NCI-H2107 treated with DMSO at 0.1 percent for 48 hours (cell line): ENCODE measurements at regions not wholly inside any gene's neighbourhood (a gene's known extent, or its start where the extent isn't known, plus 50 kb on each side); places are given as distances from the start of the nearest gene placed in this dataset.
A peak's percentile ranks its signal among the peaks of the same experiment; 100 is the strongest.
"Not testable (repeated sequence)": the region's sequence is repeated elsewhere in the genome, so short reads cannot be mapped to it uniquely, and the experiment has no call there.

ENCODE experiments used
- DNase-seq: peaks from one replicate; lab custom pipeline; 2025; ENCODE audit not compliant: unreplicated experiment; lab: John Stamatoyannopoulos, UW

DNA sequence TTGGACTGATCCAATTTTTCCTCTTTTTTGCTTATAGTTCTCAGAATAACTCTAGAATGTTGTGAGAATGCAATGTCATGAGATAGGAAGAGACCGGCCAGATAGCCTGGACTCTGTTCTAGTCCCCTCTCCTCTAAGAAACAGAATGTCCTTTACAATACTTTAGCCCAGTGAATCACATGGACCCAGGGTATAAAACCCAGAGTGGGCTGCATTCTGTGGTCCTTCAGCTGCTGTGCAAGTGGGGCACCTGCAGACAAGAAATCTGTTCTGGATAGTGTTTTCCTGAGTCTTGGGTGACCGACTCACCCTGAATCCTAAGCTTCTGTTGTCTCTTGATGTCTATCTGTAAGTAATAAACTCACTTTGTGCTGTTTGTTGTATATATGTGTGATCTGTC, 368.6 kb upstream of the DPH6 start:
- no peak for DNase-seq

DNA sequence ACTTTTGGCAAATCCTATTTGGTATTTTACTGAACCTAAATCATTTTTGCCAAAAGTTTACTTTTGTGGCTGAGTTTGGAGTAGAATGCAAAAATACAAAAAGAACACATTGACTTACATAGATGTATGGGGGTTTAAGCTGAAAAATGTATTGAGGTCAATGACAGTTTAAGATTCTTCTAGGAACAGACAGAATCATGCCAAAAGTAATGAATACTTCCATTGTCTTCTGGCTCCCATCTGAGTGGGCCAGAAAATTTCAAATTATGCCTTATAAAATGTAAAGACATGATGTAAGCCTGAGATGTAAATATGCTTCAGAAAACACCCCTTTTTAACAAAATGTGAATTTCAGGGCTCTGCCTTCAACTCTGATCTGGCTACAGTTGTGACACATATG, 375.1 kb upstream of the DPH6 start:
- no peak for DNase-seq

GRCh38 chr15:35925275-35926006, 379.5 kb upstream of the DPH6 start:
- DNase-seq: no peak

GRCh38 chr15:35926007-35926380, 380.0 kb upstream of the DPH6 start:
- no peak for DNase-seq

GRCh38 chr15:35928847-35929246, 382.9 kb upstream of the DPH6 start:
- DNase-seq: no peak

- DNase-seq: no peak
Measured at GRCh38 chr15:35929740-35930444, 383.9 kb upstream of the DPH6 start.

DNA sequence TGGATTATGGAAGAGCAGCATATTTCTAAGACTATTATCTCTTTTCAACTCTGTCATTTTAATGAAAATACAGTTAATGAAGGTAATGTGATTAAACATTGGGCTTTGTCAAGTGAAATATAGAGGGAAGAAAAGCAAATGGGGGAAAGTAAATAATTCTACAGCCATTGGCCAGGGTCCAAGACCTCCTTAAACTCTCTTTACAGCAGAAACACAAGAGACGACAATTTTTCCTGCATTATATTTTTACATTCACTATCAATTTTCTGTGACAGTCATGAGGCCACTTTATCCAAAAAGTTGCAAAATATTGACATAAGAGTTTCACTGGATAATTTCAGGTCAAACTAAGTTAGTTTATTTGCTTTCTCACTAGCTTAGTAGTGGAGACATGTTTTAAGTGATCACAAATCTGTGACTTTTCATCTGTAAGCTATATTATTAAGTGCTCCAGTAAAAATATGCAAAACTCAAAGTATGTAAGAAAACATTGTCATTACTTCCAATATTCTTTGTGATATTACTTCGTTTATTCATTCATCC, 385.9 kb upstream of the DPH6 start:
- DNase-seq: no peak

GRCh38 chr15:35932531-35932930, 386.6 kb upstream of the DPH6 start:
- DNase-seq: no peak

DNA sequence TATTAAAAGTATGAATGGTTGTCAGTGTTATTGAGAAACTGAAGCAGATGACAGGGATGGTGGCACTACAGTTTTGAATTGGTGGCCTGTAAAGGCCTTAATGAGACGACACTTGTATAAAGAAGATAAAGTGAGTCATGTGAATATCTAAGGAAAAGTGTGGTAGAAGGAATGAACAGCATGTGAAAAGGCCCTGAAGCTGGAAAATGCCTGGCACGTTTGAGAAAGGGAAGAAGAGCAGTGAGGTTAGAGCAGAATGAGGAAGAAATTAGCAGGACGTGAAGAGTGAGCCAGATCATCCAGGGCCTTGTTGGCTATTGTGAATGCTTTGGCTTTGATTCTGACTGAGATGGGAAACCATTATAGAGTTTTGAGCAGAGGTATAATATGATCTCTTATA, 387.6 kb upstream of the DPH6 start:
- DNase-seq: no peak

GRCh38 chr15:35934383-35935049, 388.6 kb upstream of the DPH6 start:
- DNase-seq: no peak

- no peak for DNase-seq
Measured at GRCh38 chr15:35936284-35936683, 390.3 kb upstream of the DPH6 start.

DNA sequence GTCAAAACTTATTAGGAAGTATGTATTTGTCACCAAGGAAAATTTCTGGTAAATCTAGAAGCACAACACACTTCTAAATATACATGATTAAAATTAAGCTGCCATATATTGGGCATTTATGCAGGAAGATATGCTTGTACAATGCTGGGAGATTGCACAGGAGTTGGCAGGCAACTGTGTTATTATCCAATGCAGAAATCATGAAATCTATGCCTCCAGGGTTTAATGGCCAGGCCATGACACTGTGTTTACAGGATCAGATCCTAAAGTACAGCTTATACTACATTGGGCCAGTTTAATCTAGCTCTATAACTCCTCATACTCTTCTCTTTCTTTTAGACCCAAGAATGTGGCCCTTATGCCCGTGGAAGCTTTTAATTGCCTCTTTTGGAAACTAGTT, 391.4 kb upstream of the DPH6 start:
- DNase-seq: no peak

GRCh38 chr15:35944945-35945585, 399.1 kb upstream of the DPH6 start:
- DNase-seq: no peak

DNA sequence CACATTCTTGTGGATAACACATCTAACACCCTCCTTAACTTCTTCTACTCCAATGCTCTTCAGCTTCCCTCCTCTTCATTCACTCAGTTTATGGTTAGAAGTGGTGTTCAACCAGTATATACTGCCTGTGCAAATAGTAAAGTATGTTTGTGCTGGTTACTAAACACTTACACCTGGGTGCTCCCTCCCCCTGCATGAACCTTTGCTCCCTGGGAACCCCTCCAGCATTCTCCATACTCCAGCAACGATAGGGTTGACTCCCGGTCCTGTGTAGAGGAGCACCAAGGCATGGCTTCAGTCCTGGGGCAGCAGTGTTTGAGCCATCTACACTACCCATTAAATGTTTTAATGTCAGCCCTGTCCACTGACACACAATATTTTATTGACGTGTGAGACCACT, 407.5 kb upstream of the DPH6 start:
- DNase-seq: no peak

DNA sequence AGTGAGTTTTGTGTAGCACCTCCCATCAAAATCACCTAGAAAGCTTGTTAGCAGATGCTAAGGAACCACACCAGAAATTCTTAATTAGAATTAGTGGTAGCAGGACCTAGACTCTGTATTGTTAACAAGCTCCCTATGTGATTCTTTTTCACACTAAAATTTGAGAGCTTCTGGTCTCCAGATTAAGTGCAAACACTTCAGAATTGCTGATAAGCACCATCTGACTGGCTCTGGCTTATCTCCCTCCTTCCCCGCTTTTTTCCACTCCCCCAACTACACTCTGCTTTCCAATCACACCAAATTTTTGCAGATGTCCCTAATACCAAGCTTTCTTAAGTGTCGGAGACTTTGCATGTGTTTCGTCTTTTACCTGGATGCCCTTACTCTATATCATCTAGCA, 410.1 kb upstream of the DPH6 start:
- no peak for DNase-seq

DNA sequence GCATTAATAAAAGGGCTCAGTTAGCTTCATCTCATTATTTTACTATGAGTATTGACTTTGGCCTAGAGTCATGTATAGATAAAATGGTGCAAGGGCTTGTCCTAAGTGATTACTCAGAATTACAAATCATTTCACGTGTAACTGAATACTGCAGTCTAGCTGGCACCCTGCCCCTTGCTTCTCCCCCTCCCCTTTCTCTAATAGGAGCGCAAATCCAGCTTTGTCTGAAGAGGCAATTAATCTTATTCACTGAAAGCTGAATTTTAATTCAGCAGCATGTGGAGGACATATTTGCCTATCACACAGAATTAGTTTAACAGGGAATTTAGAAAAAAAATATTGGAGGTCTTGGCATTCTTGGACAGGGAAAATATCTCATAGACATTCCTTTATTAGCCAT, 412.1 kb upstream of the DPH6 start:
- DNase-seq: peak; percentile 21

- DNase-seq: no peak
Measured at GRCh38 chr15:35958975-35959374, 413.0 kb upstream of the DPH6 start.

- no peak for DNase-seq
Measured at GRCh38 chr15:35963326-35963725, 417.4 kb upstream of the DPH6 start.

DNA sequence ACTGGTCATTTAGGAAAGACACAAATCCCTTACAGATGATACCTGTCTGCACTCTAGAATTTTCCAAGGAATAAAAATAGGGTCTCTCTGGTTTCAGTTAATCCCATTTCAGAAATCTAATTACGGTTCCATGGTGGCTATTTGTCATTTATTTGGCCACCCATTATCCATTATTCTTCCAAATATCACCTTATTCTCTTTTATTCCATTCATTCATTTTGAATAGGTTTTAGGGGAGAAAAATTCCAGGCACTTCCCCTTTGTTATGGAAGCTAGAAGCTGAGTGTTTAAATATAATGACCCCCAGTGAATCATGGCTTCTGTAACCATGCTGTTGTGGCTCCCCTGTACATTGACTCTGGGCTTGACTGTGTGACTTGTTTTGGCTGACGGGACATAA, 420.8 kb upstream of the DPH6 start:
- no peak for DNase-seq

GRCh38 chr15:35967968-35968367, 422.0 kb upstream of the DPH6 start:
- DNase-seq: not testable (repeated sequence)

DNA sequence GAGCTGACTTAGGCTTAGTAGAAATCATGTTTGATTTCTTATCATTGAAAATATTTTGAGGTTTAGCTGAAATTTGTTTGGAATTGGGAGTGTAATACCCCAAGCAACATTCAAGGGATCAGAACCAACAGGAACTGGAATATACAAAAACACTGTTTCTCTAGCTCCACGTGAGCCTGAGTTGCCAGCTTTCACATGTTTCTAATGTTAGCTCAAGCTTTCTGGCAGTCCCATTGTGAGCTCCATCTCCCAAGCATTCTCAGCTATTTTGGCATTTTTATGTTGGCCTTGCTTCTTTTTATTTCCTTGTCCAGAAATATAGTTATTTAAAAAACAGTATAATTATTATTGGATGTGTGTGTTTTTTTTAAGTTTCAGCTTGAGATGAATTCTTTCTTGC, 427.1 kb upstream of the DPH6 start:
- no peak for DNase-seq

- DNase-seq: no peak
Measured at GRCh38 chr15:35974052-35974451, 428.1 kb upstream of the DPH6 start.
